ENCODE measurements at regions not wholly inside any gene's neighbourhood (a gene's known extent, or its start where the extent isn't known, plus 50 kb on each side); places are given as distances from the start of the nearest gene placed in this dataset.

GRCh38 chr2:154914561-154914960, 216.1 kb downstream of the KCNJ3 start:
- Histone ChIP-seq H3K4me2 (ENCODE audit: insufficient read depth in 1 of 2, low read depth in 2 of 2, low read length in 2 of 2) (no peak overlapping the region), H3K79me2 (ENCODE audit: control insufficient read depth in 1 of 2, insufficient read depth in 2 of 2, low read length in 2 of 2) (no peaks in the 10 kb centered on the region), H3K18ac (ENCODE audit: extremely low read depth, low read length) (no peak overlapping the region), H3K23ac (ENCODE audit: insufficient read length) (no peak overlapping the region), H4K8ac (ENCODE audit: extremely low read depth, insufficient read depth, low read length) (no peak overlapping the region), H2BK5ac (ENCODE audit: low read depth, low read length) (no peak overlapping the region), H2AFZ (ENCODE audit: low read length) (peak overlapping the region; percentile 26; the same call in 1 of the 2 replicates), H2AK5ac (ENCODE audit: low read depth, low read length) (no peak overlapping the region), H3K56ac (replicated peaks; ENCODE audit: insufficient read length, low read depth, low read length) (no peak overlapping the region), H2BK20ac (ENCODE audit: low read length) (no peak overlapping the region), H3K9me3 (ENCODE audit: insufficient read depth in 2 of 2, low read depth in 1 of 2, low read length in 1 of 2) (no peaks in the 10 kb centered on the region), H3K79me1 (ENCODE audit: low read depth, low read length) (no peaks in the 10 kb centered on the region), H3K23me2 (ENCODE audit: low read depth, low read length) (no peaks in the 10 kb centered on the region), H4K91ac (replicated peaks; ENCODE audit: insufficient read length, low read length) (no peak overlapping the region), H2BK15ac (ENCODE audit: low read length) (no peak overlapping the region), H3K4ac (replicated peaks; ENCODE audit: insufficient read length, low read depth, low read length) (no peak overlapping the region), H3K27me3 (replicated peaks in 1 of 4; ENCODE audit: control insufficient read depth in 3 of 4, extremely low read depth in 1 of 4, insufficient read depth in 3 of 4, low read length in 3 of 4) (no peaks in the 10 kb centered on the region), H3K4me3 (ENCODE audit: extremely low read depth in 1 of 4, insufficient read depth in 2 of 4, low read depth in 3 of 4, low read length in 4 of 4) (no peak overlapping the region), H4K5ac (ENCODE audit: insufficient read length, low read depth, low read length) (no peak overlapping the region), H4K20me1 (replicated peaks in 1 of 2; ENCODE audit: control insufficient read depth in 1 of 2, insufficient read depth in 2 of 2, low read length in 2 of 2) (peaks cover 0 to 1% of the 10 kb centered on the region in 2 experiments), H2BK12ac (ENCODE audit: low read depth, low read length) (no peak overlapping the region), H2BK120ac (replicated peaks; ENCODE audit: low read depth, low read length) (no peak overlapping the region), H3K9ac (replicated peaks in 1 of 4; ENCODE audit: extremely low read depth in 1 of 4, low read depth in 3 of 4, low read length in 3 of 4) (no peak overlapping the region), H3K4me1 (replicated peaks in 1 of 4; ENCODE audit: control insufficient read depth in 3 of 4, insufficient read depth in 4 of 4, low read length in 3 of 4) (peaks cover 0 to 3% (median 0%) of the 10 kb centered on the region in 4 experiments; a peak in 1 of 7 replicates), H3K27ac (ENCODE audit: low read depth, low read length) (no peak overlapping the region), H3K14ac (ENCODE audit: insufficient read length) (no peak overlapping the region), H3K36me3 (ENCODE audit: control insufficient read depth in 2 of 4, insufficient read depth in 4 of 4, low read length in 3 of 4) (no peaks in the 10 kb centered on the region)
- FAIRE-seq (no peak), DNase-seq (ENCODE audit: low read depth in 1 of 2, low spot score in 2 of 2) (no peak)
- POLR2A ChIA-PET (ENCODE audit: partially characterized antibody): no interaction called here
- CTCF ChIA-PET (ENCODE audit: partially characterized antibody): interaction anchor here (0.6 to 1.1 kb wide), 2 partner anchors 23 to 541 kb away, joined by 3 read pairs; no protein-coding TSS in a partner anchor
- WGBS, 2 experiments (ENCODE audit: extremely low coverage in 1 of 2, insufficient coverage in 1 of 2, insufficient read length in 1 of 2, insufficient replicate concordance in 2 of 2, low coverage in 1 of 2, low lambda C conversion rate in 2 of 2, missing lambda C conversion rate in 1 of 2): 98% methylated on average over 3 of the region's 3 CpGs; no CpG with 5 or more reads in 1 of the 2 experiments
- no peak for TF ChIP-seq RXRA (IDR thresholded peaks at IDR 0.05; ENCODE audit: insufficient read depth, low read depth, low read length)
- no peak for TF ChIP-seq SUZ12 (IDR thresholded peaks at IDR 0.05; ENCODE audit: low read length)
- no peak for TF ChIP-seq SIRT6 (IDR thresholded peaks at IDR 0.05; ENCODE audit: low read length)

Measured in H1 (cell line).